ENCODE measurements at regions not wholly inside any gene's neighbourhood (a gene's known extent, or its start where the extent isn't known, plus 50 kb on each side); places are given as distances from the start of the nearest gene placed in this dataset.

DNA sequence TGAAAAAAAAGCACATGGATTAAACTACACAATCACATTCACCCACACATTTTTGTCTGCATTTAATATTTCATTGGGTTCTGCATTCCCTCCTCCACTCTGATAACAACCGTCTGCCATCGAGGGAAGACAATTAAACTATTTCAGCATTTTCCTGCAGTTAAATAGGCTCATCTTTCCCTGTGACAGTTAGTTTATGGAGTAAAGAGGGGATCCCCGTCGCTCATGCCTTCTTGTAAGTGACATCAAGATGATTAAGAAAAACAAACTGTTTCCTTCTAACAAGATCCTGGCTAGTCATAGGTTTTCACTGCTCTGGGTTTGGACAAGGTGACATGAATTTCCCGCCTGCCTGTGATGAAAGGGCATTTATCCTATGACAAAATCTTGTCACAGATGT is 98.0 kb upstream of the DYNLRB2 start:
- TF ChIP-seq CTCF (conservative IDR thresholded peaks at IDR 0.05 in 1 of 2, IDR thresholded peaks at IDR 0.05 in 1 of 2; ENCODE audit: extremely low read depth in 1 of 2, insufficient read depth in 1 of 2, low read depth in 1 of 2, low read length in 2 of 2), result no peak
- no peak for TF ChIP-seq EZH2 (IDR thresholded peaks at IDR 0.05; ENCODE audit: borderline replicate concordance, low read length)
